Muscle of back (tissue), 3 donors: ENCODE measurements at regions not wholly inside any gene's neighbourhood (a gene's known extent, or its start where the extent isn't known, plus 50 kb on each side); places are given as distances from the start of the nearest gene placed in this dataset.
A peak's percentile ranks its signal among the peaks of the same experiment; 100 is the strongest.

Source experiments
- DNase-seq, 3 donors: peaks; one replicate each; pipeline versions ENCODE4 v3.0.0 to v3.0.0-alpha.2; 2013

- no peak for DNase-seq
Measured at GRCh38 chr10:62625484-62625883, 179.0 kb upstream of the ADO start.

- no peak for DNase-seq
Measured at GRCh38 chr10:62626079-62626478, 178.4 kb upstream of the ADO start.

GRCh38 chr10:62626817-62627216 lies 177.7 kb upstream of the ADO start:
- no peak for DNase-seq

- no peak for DNase-seq
Measured at GRCh38 chr10:62627983-62628382, 176.5 kb upstream of the ADO start.

GRCh38 chr10:62631241-62631640 lies 173.3 kb upstream of the ADO start:
- no peak for DNase-seq

- DNase-seq = peak in 2 of 3 donors; percentile 60 to 69
Measured at GRCh38 chr10:62632071-62632809, 172.3 kb upstream of the ADO start.

GRCh38 chr10:62633976-62634375 lies 170.5 kb upstream of the ADO start:
- no peak for DNase-seq

- DNase-seq = no peak
Measured at GRCh38 chr10:62634576-62634975, 169.9 kb upstream of the ADO start.

GRCh38 chr10:62635127-62635526 lies 169.4 kb upstream of the ADO start:
- no peak for DNase-seq

GRCh38 chr10:62636825-62637248 lies 167.7 kb upstream of the ADO start:
- DNase-seq = no peak

- DNase-seq = peak in 1 of 3 donors; percentile 55
Measured at GRCh38 chr10:62637249-62638061, 167.1 kb upstream of the ADO start.

- peak in 1 of 3 donors; percentile 54 for DNase-seq
Measured at GRCh38 chr10:62638062-62638477, 166.4 kb upstream of the ADO start.

- DNase-seq = no peak
Measured at GRCh38 chr10:62639144-62639543, 165.4 kb upstream of the ADO start.

GRCh38 chr10:62640411-62640810 lies 164.1 kb upstream of the ADO start:
- DNase-seq = peak in 2 of 3 donors; percentile 44 to 56

GRCh38 chr10:62643606-62644587 lies 160.6 kb upstream of the ADO start:
- DNase-seq = no peak

- no peak for DNase-seq
Measured at GRCh38 chr10:62647375-62648092, 157.0 kb upstream of the ADO start.

- no peak for DNase-seq
Measured at GRCh38 chr10:62648921-62649320, 155.6 kb upstream of the ADO start.

- DNase-seq = no peak
Measured at GRCh38 chr10:62650411-62650810, 154.1 kb upstream of the ADO start.

GRCh38 chr10:62651341-62651740 lies 153.2 kb upstream of the ADO start:
- no peak for DNase-seq

GRCh38 chr10:62652114-62652513 lies 152.4 kb upstream of the ADO start:
- DNase-seq = no peak

- DNase-seq = no peak
Measured at GRCh38 chr10:62652564-62652963, 152.0 kb upstream of the ADO start.
